Hepatocyte (in vitro differentiated cells): ENCODE measurements at regions not wholly inside any gene's neighbourhood (a gene's known extent, or its start where the extent isn't known, plus 50 kb on each side); places are given as distances from the start of the nearest gene placed in this dataset.

Source experiments
- CTCF ChIP-seq: fragments of 200-600 bp; sonication (generic); IDR thresholded peaks from 2 replicates; pipeline ENCODE4 v1.5.1; 2016; ENCODE audit warnings: antibody characterized with exemption, mild to moderate bottlenecking; ENCODE audit not compliant: poor library complexity
- EZH2 ChIP-seq: fragments of 200-600 bp; sonication (generic); IDR thresholded peaks from 2 replicates; pipeline ENCODE4 v1.6.1; 2016; ENCODE audit warnings: antibody characterized with exemption, mild to moderate bottlenecking, borderline replicate concordance
- EZH2phosphoT487 ChIP-seq: fragments of 200-600 bp; sonication (generic); IDR thresholded peaks from one replicate; pipeline ENCODE4 v1.6.1; 2018; ENCODE audit warnings: antibody characterized with exemption, mild to moderate bottlenecking, low read depth, moderate library complexity; ENCODE audit not compliant: unreplicated experiment, severe bottlenecking

- TF ChIP-seq EZH2phosphoT487 (no peak), CTCF (no peak), EZH2 (no peak)
Measured at GRCh38 chrX:43562372-43562771, 93.7 kb upstream of the MAOA start.
